ENCODE measurements at regions not wholly inside any gene's neighbourhood (a gene's known extent, or its start where the extent isn't known, plus 50 kb on each side); places are given as distances from the start of the nearest gene placed in this dataset.
"Not testable (repeated sequence)": the region's sequence is repeated elsewhere in the genome, so short reads cannot be mapped to it uniquely, and the experiment has no call there.

DNA sequence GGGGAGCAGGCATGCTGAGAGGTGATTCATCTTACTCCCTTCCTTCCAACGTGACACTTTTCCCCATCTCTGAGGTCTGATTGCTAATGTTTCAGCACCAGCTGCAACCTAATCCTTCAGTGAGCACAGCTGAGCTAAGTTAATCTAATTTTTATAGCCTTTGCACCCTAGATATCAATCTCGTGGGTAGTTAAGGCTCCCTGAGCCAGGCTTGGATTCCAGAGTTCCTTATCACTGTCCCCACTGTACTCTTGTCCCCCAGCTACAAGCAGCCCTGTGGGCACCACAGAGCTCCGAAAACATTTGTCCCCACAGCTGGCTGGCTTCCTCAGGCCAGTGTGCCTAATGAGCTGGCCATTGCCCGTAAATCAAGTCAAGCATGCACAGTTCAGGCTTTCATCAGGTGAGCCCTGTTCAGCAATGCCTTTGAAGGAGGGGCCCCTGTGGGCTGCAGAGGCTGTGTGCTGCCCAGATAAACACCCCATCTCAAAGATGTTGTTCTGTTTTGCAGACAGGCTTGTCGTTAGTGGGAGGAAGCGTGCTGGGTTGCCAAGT is 376.9 kb upstream of the RASGRP1 start:
- DNase-seq = no peak

DNA sequence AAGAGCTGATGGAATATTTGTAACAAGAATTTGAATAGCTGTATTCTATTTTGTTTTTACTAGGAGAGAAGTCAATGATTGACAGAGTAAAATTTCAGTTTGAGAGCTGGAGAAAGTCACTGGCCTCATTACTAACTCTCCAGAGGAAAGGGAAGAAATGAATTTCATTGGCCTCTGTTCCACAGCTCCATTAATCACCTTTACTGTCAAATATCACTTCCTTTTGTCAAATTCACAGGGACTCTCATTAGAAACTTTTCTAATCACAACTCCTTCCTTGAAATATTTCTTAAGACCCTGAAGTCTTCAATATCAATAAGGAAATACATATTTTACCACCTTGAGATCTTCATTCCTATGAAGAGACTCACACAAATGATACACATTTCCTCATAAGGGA is 379.9 kb upstream of the RASGRP1 start:
- DNase-seq = no peak

DNA sequence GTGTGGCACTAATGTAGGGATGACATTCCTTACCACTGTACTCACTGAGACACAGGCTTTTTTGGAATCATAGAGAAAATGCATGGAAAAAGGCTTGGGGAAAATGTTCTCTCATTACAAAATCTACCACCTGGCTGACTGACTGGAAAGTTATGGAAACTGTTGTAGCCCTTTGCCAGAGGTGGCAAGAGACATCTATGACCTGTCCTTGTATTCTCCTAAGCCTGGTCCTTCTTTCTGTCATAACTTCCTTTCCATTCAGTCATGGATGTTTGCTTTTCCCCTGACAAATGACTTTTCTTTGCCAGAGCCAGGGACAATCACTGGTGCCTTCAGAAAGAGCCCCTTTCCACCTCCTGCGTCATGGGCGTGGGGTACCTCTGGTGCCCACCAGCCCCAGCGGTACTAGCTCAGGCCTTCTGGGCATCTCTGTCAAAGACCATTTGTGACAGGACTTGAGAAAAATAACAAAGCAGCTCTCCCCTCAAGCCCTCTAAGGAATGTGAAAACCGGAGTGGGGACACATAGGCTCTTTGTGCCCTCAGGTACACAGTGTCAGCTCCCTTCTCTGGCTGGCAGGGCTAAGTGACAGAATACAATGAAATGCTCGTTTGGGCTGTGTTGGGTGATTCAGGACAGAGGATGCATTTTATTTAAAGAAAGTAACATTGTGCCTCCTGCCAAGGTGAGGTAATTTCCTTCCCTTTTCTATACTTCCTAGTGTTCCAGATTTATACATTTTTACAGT is 381.1 kb upstream of the RASGRP1 start:
- no peak for DNase-seq

DNA sequence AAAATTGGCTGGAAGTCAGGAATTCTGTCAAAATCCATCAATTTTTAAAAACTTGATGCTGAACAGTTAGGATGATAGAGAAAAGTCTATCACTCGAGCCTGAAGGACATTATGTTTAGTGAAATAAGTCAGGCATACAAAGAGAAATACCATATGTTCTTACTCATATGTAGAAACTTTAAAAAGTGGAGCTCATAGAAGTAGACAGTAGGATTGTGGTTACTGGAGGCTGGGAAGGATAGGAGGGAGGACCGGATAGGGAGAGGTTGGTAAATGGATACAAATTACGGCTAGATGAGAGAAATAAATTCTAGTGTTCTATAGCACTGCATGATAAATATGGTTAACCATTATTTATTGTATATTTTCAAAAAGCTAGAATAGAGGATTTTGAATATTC is 389.5 kb upstream of the RASGRP1 start:
- DNase-seq = no peak

DNA sequence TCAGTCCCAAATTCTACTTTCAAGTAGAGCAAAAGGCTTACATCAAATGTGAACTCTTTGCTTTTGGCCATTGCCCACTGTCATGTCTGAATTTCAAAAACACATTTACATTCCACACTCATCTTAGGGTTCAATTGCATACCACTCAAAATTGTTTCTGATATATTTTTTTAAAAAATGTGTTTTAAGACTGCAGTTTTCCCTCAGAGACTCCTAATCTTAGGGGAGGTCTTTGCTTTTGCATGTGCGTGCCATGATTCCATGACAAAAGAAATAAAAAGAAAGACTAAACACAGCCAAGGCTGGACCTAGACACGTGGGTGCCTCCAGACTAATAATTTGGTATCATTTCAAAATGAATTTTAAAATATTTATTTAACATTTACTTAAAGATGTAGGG is 396.8 kb upstream of the RASGRP1 start:
- no peak for DNase-seq

DNA sequence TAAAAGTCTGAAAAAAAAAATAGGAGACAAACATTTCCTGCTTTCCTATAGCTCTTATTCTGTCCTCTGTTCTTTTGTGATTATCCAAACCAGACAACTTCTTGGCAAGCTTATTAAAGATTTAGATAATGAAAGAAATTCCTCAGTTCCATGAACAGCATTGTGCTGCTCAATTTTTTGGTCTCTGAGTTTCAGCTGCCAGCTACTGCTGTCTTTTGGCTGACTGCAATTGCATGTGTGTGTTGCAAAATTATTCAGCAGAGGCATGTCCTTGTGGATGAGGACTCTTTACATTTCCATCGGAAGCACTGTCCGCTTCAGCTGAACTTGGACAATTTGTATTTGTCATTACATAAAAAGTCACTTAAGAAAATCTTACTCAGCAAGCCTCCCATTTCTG is 397.3 kb upstream of the RASGRP1 start:
- DNase-seq = no peak

DNA sequence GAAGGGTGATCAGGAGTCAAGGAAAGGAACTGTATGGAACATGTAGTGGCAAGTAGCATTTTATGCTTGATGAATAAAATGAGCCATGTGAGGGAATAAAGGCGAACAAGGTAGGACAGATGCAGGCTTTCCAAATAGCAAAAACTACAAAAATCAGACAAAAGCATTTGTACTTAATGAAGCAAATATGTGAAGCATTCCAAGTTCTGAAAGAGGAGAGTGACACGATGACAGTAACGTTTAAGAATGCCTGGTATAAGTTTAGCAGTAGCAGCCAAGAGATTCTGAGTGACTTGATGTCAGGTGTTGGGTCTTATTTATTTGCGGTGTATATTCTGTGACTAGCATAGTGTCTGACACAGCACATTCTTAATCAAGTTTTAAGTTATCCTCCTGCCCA is 408.2 kb upstream of the RASGRP1 start:
- no peak for DNase-seq

DNA sequence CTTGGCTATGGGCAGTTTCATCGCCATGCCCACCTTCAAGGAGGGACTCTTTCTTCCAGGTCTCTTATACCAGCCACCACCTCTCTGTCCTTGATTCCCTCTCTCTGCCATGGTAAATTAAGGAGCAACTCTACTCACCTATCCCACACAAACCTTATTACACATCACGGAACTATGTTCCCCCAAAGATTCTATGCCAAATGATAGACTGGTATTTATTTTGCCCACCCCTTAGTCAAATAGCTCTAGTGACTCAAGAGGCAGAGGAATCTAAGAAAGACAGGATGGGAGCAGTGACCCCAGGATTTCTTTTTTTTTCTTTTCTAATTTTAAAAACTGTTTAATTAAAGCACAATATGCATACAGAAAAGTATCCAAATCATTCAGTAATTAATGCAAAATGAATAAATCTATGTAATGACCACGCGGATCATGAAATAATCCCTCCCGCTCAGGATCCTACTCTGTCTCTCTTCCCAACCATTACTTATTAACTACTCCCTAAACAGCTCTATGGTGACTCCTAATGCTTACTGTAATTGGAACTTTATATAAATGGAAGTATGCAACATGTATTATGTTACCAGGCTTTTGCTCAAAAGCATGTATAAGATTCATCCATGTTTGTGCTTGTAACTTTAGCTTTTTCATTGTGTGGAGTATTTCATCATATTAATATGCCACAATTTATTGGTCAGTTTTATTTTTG is 410.8 kb upstream of the RASGRP1 start:
- no peak for DNase-seq

DNA sequence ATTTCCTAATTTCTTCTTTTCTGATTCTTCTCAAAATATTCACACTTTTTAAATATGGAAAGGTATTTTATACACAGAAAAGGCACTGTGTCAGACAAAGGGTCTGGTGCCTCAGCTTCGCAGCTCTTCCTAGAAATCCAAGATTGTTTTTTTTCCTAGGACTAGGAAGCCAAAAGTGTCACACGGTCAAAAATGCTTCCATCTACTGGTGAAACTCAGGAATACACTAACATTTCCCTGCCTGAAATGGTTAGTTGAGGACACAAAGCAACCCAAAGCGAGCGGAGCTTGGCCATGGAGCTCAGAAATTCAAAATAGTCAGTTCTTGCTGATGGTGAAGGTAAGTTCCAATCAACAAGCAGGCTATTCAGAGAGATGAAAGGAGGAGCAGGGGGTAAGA is 426.5 kb upstream of the RASGRP1 start:
- no peak for DNase-seq

DNA sequence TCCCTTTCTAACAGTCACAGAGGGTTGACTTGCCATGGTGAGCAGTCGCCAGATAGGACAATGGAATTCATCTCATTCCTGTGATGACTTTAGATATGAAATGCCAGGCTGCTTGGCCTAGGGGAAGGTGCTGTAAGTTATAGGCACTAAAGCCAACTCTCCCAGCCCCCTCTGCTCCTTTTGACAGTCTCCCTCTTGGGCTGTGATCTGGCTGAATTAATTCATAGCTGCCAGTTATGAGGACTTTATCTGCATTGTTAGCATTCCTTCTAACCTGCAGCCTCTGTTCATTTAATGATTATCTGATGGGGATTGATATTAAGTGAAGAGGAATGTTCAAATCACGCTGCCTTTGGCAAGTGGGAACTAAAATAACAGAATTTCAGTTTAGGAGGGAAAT is 427.1 kb upstream of the RASGRP1 start:
- DNase-seq = no peak

DNA sequence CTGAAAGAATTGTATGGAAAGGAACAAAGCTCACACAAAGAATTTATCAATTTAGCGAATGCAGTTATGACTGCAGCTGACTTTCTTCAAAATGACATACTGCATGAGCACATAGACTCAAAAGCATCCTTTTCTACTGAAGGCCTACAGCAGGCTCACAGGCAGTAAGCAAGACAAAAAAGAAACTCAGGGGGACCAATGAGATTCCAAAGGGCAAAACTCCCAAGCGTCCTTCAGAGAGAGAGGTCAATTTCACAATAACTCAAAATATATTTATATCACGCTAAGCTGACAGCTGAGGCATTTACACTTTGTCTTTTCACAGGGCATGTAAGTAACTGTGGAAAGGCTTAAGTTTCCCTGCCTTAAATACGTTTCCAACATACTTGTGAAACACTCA is 427.9 kb upstream of the RASGRP1 start:
- DNase-seq = no peak

DNA sequence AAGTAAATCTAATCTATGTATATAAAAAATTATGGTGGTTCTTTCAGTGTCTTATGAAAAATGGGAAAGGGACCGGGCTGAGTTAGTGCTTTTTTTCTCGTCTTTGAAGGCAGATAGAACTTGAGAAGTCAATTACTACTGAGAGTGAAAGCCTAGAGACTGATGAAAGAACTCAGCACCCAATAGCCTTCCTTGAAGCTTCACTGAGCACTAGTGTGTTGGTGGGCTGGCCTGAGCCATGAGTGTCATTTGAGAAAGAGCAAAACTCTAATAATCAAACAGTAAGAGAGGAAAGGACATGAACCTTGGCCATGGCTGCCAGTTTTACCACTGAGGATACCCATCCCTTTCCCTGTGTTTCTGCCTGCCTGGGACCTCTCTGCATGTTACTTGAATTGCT is 428.3 kb upstream of the RASGRP1 start:
- DNase-seq = no peak

DNA sequence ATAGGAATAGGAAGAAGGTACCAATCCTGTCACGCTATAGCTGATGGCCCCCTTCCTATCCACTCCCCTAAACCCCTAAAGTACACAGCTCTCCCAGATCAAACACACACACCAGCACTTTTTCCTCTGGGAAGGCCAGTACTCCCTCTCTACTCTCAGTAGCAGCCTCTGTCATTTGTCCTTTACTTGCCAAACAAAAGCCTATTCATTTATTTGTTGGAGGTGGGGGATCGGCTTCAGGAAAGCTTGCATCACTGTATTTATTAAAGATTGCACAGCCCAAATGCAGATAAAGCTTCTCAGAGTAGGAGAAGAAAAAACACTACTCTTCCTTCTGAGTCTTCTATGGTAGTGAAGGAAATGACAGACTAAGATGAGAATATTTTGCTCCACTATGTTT is 429.7 kb upstream of the RASGRP1 start:
- peak in 5 of 58 donors; percentile 5 to 54 (median 7) for DNase-seq

DNA sequence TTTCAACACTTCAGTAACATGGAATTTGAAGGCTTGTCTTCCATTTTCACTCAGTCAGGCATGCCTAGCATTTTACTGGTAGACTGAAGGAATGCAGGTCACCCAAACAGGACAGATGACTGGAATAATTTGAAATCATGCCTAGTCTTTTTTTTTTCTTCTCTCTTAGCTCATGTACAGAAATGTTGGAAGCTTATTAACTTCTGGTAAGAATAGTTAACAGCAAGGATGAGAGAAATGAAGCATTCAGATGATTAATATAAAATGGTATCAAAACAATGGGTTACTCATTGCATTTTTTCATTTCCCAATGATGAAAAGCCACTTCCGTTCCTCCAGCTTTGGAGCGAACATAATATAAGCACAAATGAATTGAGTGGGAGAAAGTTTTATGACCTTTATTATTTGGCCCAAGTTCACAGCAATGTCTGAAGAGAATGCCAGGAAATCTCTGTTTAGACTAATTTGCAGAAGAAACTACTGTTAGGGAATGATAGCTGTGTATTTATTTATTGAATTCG is 431.6 kb upstream of the RASGRP1 start:
- DNase-seq = no peak

DNA sequence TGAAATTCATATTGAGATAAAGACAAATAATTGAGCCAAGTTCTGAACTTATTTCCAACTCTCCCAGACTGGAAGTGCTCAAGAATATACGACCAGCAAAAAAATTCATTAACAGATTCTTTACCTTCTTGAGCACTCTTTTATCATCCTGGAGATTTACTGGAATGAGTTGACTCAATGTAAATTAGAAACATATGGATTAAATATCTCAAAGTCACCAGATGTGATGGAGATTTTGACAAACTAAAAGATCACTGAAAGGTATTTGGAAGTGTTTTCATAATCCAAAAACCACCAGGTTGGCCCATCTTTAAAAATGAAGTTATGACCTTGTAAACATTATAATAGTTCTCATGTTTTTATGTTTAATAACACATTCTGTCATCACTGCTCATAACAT is 433.2 kb upstream of the RASGRP1 start:
- no peak for DNase-seq

DNA sequence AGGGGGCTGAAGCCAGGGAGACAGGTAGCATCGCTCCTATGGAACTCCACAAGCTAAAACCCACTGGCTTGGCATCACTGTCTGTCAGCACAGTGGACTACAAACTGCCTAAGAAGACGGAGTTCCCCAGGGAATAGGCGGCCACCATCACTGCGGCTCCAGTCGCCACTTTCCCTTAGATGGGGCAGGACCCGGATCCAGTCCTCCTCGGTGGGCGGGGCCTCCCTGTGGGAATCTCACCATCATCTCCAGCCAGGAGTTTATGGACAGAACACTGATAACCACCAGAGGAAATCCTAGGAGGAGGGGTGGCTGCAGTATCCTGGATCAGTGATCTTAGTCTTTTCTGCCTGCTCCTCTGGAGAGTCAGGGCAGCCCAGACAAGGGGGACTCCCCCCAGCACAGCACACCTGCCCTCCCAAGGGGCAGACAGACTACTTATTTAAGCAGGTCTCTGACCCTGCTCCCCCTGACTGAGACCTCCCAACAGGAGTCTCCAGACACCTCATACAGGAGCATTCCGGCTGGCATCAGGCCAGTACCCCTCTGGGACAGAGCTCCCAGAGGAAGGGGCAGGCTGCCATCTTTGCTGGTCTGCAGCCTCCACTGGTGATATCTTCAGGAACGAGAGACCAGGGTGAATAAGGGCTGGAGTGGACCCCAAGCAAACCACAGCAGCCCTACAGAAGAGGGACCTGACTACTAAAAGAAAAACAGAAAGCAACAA is 435.6 kb upstream of the RASGRP1 start:
- DNase-seq = no peak

DNA sequence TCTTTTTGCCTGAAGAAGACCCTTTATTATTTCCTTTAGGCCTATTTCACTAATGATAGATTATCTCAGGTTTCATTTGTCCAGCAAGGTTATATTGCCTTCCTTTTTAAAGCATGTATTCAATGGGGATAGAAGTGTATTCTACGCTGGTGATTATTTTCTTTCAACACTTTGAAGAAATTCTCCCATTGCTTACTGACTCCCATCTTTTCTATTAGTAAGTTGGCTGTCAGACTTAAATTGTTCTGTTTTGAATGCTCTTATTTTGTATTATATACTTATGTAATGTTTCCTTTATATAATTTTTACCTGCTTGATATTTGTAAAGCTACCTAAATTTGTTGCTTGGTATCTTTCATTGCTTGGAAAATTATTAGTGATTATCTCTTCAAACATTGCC is 445.1 kb upstream of the RASGRP1 start:
- no peak for DNase-seq

DNA sequence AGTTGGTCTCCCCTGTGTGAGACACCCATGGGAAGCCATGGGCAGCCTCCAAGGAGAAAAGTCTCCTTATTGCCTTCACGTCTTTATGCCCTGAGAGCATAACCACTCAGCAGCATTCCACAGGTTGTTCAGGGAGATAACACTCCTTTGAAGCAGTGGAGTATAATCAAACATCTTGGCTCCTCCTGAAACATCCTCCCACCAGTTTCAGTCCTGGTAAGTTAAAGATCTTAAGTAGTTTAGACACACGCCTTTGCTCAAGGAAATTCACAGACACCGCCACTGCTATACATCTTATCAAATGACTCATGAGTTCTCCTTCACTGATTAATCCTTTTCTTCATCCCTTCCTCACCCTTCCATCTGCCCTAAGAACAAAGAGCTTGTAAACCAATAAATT is 446.5 kb upstream of the RASGRP1 start:
- DNase-seq = not testable (repeated sequence)

DNA sequence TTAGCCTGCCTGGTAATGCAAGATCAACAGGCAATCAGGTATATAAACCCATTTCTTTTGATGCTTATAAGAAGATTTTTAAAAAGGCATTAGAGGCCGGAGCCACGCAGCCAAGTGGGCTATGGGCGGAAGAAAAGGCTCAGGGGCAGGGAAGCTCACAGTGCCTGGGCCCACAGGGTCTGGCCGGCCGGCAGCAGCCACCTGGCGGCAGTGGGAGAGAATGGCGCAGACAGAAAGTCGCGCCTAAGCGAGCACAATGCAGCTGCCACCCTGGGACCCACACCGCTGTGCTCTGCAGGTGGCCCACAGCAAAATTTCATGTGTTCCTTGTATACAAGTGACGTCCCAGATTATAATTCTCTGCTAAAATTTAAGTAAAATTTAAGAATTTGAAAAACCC is 448.6 kb upstream of the RASGRP1 start:
- no peak for DNase-seq

DNA sequence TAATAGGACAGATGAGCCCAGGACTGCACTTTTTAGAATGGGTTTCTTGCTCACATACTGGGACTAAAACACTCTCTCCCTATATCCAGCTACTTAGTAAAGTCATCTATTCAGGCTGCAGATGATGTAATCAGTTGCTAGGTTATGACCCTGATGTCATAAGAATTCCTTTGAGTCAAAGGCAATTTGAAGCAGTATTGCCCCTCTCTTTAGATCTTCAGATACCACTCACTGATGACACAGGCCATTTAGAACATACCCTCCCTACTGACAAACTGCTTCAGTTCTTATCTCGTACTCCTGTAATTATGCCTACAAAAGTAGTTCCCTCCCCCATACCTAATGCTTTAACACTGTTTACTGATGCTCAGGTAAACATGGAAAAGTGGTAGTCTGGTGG is 450.1 kb upstream of the RASGRP1 start:
- no peak for DNase-seq

DNA sequence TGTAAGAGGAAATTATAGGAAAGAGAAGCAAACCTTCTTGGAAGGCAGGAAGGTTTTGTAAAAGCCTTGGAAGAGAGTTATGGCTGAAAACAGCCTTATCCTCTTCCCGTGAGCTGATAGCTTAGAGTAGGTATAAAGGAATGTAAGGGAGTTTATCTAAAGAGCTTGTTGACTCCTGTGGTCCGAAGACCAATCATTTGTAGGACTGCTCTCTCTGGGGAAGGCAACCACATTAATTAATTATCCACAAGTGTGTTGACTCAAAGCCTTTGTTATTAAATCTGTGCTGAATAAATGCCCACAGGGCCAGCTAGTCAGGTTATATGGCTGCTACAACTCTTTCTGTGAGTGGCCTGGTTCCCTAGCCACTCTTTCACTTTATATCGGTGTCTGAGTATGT is 452.1 kb upstream of the RASGRP1 start:
- DNase-seq = no peak

DNA sequence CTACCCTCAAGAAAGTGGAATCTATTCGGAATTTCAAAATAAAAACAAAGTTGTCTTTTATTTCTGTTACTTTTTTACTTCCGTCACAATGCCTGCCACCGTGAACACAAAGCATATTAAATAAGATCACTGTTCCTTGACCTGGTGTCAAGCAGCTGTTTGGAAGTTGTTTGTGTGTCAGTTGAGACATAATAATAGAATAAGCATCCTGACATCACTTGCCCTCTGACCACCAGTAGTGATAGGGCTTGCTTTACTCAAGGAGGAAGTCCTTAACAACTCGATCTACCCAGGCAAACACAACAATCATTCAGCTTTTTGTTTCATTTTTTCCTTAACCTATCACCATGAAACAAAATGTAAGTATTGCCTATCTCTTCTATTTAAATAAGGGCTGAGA is 454.4 kb upstream of the RASGRP1 start:
- DNase-seq = no peak

Data from anterior cingulate cortex (tissue), 58 donors.